ENCODE measurements at regions not wholly inside any gene's neighbourhood (a gene's known extent, or its start where the extent isn't known, plus 50 kb on each side); places are given as distances from the start of the nearest gene placed in this dataset.
"Not testable (repeated sequence)": the region's sequence is repeated elsewhere in the genome, so short reads cannot be mapped to it uniquely, and the experiment has no call there.

DNA sequence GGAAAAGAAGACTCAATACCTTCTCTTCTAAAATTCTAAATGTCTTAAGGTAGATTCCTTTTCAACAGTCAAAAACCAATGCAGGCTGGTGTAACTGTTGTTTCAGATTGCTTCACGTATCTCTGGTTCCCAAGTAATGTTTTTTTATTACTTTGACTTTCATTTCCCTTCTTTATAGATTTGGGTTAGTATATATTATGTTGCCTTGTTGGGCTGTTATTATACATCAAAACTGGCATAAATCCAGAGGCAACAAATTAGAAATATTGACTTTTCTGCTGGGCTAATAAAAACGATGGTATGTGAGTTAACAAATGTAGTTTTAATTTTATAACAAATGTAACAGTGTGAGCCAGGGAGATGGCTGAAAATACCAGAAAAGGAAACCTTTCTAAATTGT, 444.7 kb upstream of the TENM3 start:
- no peak overlapping the region for H2AFZ ChIP-seq (ENCODE audit: low read depth, low read length)
- no peaks in the 10 kb centered on the region for H3K9me3 ChIP-seq (ENCODE audit: low read length)
- H3K27me3 ChIP-seq (ENCODE audit: insufficient read depth, low read length) = no peaks in the 10 kb centered on the region
- H3K36me3 ChIP-seq (ENCODE audit: insufficient read depth, low read length) = no peaks in the 10 kb centered on the region
- H3K4me1 ChIP-seq (ENCODE audit: insufficient read depth, low read length) = peaks cover 4% of the 10 kb centered on the region
- H3K4me3 ChIP-seq (ENCODE audit: low read length) = no peak overlapping the region

DNA sequence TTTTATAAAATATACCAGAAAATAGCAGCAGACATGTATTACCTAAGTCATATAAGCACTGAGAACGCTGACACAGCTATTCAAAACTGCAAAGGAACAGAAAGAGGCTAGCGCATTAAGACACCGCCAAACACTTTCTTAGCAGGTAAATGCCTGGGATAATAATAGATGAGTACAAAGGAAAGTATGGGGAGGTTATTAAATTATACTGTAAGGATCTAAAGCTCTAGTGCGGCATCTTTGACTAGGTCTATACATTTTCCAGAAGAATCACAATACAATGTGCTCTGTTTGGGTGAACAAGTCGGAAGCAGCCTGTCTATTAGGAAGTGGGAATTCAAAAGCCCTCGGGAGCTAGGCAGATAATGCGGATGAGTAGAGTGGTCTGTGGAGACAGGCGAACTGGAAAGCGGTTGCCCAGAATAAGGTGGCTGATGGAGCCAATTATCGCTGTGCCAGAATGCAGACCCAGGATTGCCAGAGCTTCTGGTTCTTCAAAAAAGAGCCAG, 443.6 kb upstream of the TENM3 start:
- Histone ChIP-seq H3K27me3 (ENCODE audit: insufficient read depth, low read length) (no peaks in the 10 kb centered on the region), H2AFZ (ENCODE audit: low read depth, low read length) (no peak overlapping the region), H3K4me3 (ENCODE audit: low read length) (no peak overlapping the region), H3K36me3 (ENCODE audit: insufficient read depth, low read length) (no peaks in the 10 kb centered on the region), H3K4me1 (ENCODE audit: insufficient read depth, low read length) (no peaks in the 10 kb centered on the region), H3K9me3 (ENCODE audit: low read length) (no peaks in the 10 kb centered on the region)

DNA sequence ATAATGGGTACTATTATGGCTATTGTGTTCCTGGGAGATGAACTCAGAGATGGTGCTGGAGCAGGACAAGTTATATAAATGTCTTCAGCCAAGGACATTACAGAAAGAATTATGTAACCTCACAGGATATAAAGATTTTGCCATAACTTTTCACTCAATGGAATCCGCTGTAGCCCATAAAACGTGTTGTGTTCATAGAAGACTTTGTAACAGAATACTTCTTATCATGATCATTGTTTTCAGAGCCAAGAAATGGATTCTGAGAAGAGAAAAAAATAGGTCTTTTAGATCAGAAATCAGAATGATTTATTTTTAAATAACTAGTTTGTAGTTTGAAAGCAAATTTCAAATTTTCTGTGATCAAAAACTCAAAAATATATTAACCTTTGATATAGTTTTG, 441.0 kb upstream of the TENM3 start:
- H2AFZ ChIP-seq (ENCODE audit: low read depth, low read length) = no peak overlapping the region
- H3K9me3 ChIP-seq (ENCODE audit: low read length) = no peaks in the 10 kb centered on the region
- H3K4me3 ChIP-seq (ENCODE audit: low read length) = no peak overlapping the region
- no peaks in the 10 kb centered on the region for H3K36me3 ChIP-seq (ENCODE audit: insufficient read depth, low read length)
- no peaks in the 10 kb centered on the region for H3K4me1 ChIP-seq (ENCODE audit: insufficient read depth, low read length)
- no peaks in the 10 kb centered on the region for H3K27me3 ChIP-seq (ENCODE audit: insufficient read depth, low read length)

DNA sequence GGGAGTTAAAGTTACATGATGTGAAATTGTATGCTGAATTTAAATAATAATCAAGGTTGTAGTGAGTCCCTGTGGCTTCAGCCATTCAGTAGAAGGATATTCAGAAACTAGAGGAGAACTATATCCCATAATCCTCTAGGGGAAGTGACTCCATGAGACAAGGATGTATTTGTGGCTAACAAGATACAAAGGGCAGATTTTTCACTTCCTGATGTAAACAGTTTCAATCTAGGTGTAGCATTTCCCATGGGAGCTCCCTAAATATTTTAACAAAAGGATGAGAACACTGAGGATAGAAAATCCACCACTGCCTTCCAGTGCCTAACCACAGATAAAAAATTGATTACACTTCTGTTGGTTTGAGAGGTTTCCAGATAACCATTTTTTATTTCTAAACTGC, 435.4 kb upstream of the TENM3 start:
- H3K9me3 ChIP-seq (ENCODE audit: low read length) = no peaks in the 10 kb centered on the region

DNA sequence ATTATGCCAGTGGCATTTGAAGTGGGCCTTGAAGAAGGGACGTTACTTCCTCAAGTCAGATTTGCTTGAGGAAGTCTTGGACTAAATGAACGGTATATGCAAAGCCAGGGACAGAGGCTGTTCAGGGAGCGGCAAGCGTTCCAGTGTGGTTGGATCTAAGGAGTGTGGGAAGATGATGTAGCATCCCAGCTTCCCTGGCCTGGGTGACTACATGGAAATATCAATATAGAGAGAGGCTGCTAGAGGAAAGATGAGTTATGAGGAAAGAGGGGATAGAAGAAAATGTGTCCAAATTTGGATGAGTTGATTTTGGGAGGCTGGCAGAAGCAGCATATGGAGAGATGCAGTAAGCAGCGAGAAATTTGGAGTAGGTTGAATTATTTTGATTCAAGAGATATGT, 432.5 kb upstream of the TENM3 start:
- no peak overlapping the region for H3K4me3 ChIP-seq (ENCODE audit: low read length)
- H3K9me3 ChIP-seq (ENCODE audit: low read length) = no peaks in the 10 kb centered on the region
- no peaks in the 10 kb centered on the region for H3K4me1 ChIP-seq (ENCODE audit: insufficient read depth, low read length)
- H3K27me3 ChIP-seq (ENCODE audit: insufficient read depth, low read length) = no peaks in the 10 kb centered on the region
- H2AFZ ChIP-seq (ENCODE audit: low read depth, low read length) = no peak overlapping the region
- no peaks in the 10 kb centered on the region for H3K36me3 ChIP-seq (ENCODE audit: insufficient read depth, low read length)

More for the DNA sequence above, 435.4 kb upstream of the TENM3 start:
- Histone ChIP-seq H3K4me3 (ENCODE audit: low read length) (no peak overlapping the region), H3K4me1 (ENCODE audit: insufficient read depth, low read length) (no peaks in the 10 kb centered on the region), H2AFZ (ENCODE audit: low read depth, low read length) (no peak overlapping the region), H3K27me3 (ENCODE audit: insufficient read depth, low read length) (no peaks in the 10 kb centered on the region), H3K36me3 (ENCODE audit: insufficient read depth, low read length) (no peaks in the 10 kb centered on the region)

DNA sequence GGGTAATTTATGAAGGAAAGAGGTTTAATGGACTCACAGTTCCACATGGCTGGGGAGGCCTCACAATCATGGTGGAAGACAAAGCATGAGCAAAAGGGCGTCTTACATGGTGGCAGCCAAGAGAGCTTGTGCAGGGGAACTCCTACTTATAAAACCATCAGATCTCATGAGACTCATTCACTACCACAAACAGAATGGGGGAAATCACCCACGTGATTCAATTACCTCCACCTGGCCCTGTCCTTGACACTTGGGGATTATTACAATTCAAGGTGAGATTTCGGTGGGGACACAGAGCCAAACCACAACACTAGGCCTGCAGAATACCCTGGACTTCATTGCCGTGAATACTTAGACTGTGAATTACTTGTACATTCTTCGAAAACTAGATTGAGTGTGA, 431.7 kb upstream of the TENM3 start:
- not testable (repeated sequence) for H2AFZ ChIP-seq (ENCODE audit: low read depth, low read length); H3K9me3 ChIP-seq (ENCODE audit: low read length); H3K27me3 ChIP-seq (ENCODE audit: insufficient read depth, low read length); H3K36me3 ChIP-seq (ENCODE audit: insufficient read depth, low read length); H3K4me1 ChIP-seq (ENCODE audit: insufficient read depth, low read length); H3K4me3 ChIP-seq (ENCODE audit: low read length)

DNA sequence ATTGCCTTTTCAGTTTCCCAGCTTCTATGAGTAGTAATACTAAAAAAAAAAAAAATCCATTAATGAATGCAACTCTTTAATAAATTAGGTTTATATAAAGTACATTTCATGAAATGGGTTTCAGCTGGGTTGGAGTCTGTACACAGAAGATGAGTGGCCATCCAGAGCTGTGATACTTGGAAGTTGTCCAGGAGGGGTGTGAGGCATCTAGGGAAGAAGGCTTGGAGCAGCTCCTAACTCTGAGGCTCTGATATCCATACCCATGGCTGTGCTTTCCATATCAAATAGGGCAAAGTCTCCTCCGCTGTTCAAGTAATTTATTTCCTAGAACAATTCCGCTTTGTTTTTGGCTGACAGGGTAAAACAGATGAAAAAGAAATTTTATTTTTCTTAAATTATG, 423.3 kb upstream of the TENM3 start:
- peaks cover 3% of the 10 kb centered on the region for H3K9me3 ChIP-seq (ENCODE audit: low read length)
- H3K27me3 ChIP-seq (ENCODE audit: insufficient read depth, low read length) = no peaks in the 10 kb centered on the region
- H3K36me3 ChIP-seq (ENCODE audit: insufficient read depth, low read length) = no peaks in the 10 kb centered on the region
- H3K4me1 ChIP-seq (ENCODE audit: insufficient read depth, low read length) = peaks cover 23% of the 10 kb centered on the region
- no peak overlapping the region for H3K4me3 ChIP-seq (ENCODE audit: low read length)
- H2AFZ ChIP-seq (ENCODE audit: low read depth, low read length) = no peak overlapping the region

DNA sequence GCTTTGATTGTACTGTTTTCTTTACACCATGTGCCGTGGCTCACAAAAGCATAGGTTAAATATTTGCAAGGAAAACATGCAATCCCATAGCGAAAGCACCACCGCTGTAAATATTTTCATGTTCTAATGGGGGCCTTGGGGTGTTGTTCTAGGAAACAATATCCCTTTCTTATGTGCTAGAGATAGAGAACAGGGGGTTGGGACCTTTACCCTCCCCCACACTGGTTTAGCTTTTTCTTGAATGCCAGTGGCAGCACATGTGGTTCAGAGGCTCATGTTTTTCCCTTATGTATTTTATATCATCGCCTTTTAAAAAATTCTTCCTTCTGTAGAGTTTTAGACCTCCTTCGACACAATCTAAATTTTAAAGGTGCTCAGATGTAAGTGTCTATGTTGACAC, 422.6 kb upstream of the TENM3 start:
- Histone ChIP-seq H3K4me3 (ENCODE audit: low read length) (no peak overlapping the region), H3K36me3 (ENCODE audit: insufficient read depth, low read length) (no peaks in the 10 kb centered on the region), H3K4me1 (ENCODE audit: insufficient read depth, low read length) (peaks cover 23% of the 10 kb centered on the region), H3K27me3 (ENCODE audit: insufficient read depth, low read length) (no peaks in the 10 kb centered on the region), H3K9me3 (ENCODE audit: low read length) (peaks cover 3% of the 10 kb centered on the region), H2AFZ (ENCODE audit: low read depth, low read length) (no peak overlapping the region)

DNA sequence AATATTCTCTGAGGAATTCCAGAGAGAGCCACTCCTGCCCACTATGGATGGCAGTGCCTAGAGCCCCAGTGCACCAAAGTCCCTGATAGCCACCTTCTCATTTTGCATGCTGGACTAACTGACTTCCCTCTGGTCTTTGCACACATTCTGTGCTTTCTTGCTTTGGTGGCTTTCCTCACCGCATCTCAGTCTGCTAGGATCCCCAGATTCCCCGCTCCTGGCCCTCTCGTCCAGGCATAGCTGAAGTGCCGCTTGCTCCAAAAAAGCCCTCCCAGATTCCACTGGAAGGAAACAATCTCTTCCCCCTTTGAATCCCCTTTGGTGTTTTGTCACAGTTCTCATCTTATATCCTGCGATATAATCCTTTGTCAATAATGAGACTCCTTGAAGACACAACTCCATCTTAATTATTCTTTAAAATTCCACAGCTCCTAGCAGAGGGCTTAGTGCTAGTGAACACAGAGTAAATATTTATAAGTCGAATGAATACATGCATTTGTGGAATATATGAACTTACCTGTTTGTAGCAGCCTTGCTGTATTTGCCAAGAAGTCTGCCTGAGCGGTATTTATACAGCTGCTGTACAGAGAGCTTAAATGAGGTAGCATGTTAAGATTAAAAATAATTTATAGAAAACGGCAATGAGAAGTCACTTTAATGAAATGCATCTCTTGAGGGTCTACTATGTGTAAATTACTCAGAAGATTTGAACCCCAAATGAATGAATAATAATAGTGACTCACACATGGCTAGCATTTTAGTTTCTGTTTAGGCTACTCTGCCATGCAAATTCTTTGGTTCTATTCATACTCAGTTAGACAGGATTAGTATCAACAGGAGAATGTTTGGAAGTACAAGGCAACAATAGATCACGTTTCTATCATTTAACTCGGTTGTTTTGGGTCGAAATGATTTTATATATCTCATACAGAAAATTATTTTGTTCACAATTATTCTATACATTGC, 421.9 kb upstream of the TENM3 start:
- Histone ChIP-seq H3K4me3 (ENCODE audit: low read length) (no peak overlapping the region), H3K36me3 (ENCODE audit: insufficient read depth, low read length) (no peaks in the 10 kb centered on the region), H3K27me3 (ENCODE audit: insufficient read depth, low read length) (no peaks in the 10 kb centered on the region), H3K4me1 (ENCODE audit: insufficient read depth, low read length) (peaks cover 23% of the 10 kb centered on the region), H3K9me3 (ENCODE audit: low read length) (peaks cover 3% of the 10 kb centered on the region), H2AFZ (ENCODE audit: low read depth, low read length) (peak overlapping the region; percentile 23)

DNA sequence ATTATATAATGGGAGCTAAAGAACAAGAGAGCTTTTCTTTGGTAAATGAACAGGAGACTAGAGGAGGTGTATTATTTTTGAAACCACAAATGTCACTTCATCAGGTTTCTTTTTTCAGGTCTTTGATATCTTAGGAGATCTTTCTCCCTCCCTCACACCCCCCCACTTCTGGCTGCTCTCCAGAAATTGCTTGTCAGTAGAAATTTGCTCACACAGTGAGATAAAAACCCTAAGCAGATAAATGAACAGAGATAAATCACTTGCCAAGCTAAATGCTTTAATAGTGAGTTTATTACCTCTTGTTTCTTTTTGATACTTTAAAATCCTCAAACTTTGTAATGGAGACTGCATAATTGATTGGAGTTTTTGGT, 421.2 kb upstream of the TENM3 start:
- H3K27me3 ChIP-seq (ENCODE audit: insufficient read depth, low read length) = no peaks in the 10 kb centered on the region
- H3K36me3 ChIP-seq (ENCODE audit: insufficient read depth, low read length) = no peaks in the 10 kb centered on the region
- peaks cover 3% of the 10 kb centered on the region for H3K9me3 ChIP-seq (ENCODE audit: low read length)
- no peak overlapping the region for H2AFZ ChIP-seq (ENCODE audit: low read depth, low read length)
- peaks cover 23% of the 10 kb centered on the region for H3K4me1 ChIP-seq (ENCODE audit: insufficient read depth, low read length)
- H3K4me3 ChIP-seq (ENCODE audit: low read length) = no peak overlapping the region

DNA sequence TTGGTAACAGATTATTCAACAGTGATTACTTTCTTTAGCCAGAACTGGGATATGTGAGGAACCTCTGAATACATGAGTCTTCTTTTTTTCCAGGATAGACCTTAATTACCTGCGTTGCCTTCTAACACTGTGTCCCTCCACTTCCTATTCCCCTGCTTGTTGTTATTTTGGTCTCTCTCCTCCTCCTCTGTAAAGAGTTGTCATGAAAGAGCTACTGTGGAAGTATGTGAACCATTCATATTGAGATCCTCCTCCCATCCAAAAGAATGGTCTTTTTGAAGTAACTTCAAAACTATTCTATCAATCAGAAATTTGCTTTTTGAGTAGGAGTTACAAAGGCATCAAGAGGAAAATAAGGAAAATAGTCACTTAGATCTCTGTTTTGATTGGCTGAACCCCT, 420.0 kb upstream of the TENM3 start:
- Histone ChIP-seq H3K4me3 (ENCODE audit: low read length) (no peak overlapping the region), H3K36me3 (ENCODE audit: insufficient read depth, low read length) (no peaks in the 10 kb centered on the region), H3K4me1 (ENCODE audit: insufficient read depth, low read length) (peaks cover 23% of the 10 kb centered on the region), H3K27me3 (ENCODE audit: insufficient read depth, low read length) (no peaks in the 10 kb centered on the region), H2AFZ (ENCODE audit: low read depth, low read length) (no peak overlapping the region), H3K9me3 (ENCODE audit: low read length) (peaks cover 3% of the 10 kb centered on the region)

DNA sequence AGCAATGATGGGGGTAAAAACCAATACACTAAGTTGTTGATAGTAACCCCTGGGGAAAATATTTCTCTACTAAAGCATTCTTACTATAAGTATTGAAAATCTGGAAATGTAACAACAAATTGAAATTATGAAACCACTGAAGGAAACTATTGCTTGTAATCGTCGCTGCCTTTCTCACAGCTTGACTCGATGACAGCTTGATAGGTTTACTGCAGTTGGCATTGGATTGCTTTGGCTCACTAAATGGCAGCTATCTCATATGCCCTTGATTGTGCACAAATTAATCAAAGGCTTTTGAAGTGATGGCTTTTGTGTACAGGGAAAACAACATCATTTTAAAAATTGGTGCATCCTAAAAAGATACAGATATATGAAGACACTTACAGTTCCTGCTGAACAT, 419.6 kb upstream of the TENM3 start:
- no peaks in the 10 kb centered on the region for H3K36me3 ChIP-seq (ENCODE audit: insufficient read depth, low read length)
- H3K4me3 ChIP-seq (ENCODE audit: low read length) = no peak overlapping the region
- peaks cover 23% of the 10 kb centered on the region for H3K4me1 ChIP-seq (ENCODE audit: insufficient read depth, low read length)
- no peaks in the 10 kb centered on the region for H3K27me3 ChIP-seq (ENCODE audit: insufficient read depth, low read length)
- H2AFZ ChIP-seq (ENCODE audit: low read depth, low read length) = no peak overlapping the region
- H3K9me3 ChIP-seq (ENCODE audit: low read length) = peaks cover 3% of the 10 kb centered on the region

DNA sequence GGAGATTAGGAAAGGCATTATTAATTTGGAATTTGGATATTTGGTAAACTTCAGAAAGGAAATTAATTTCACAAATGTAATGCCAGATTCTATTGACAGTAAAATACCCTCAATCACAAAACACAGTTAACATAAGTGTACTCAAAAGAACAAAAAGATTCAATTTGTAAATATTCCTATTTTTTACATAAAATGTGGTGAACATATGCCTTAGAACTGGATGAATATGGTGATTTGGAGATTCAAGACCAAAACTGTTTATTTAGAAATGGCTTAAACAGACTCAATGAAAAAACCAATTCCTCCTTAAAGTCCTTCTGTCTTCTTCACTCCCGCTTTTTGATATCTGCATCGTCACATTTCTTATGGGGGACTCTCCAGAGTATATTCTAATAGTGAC, 417.6 kb upstream of the TENM3 start:
- Histone ChIP-seq H3K4me3 (ENCODE audit: low read length) (no peak overlapping the region), H3K4me1 (ENCODE audit: insufficient read depth, low read length) (peaks cover 20% of the 10 kb centered on the region), H3K36me3 (ENCODE audit: insufficient read depth, low read length) (no peaks in the 10 kb centered on the region)

DNA sequence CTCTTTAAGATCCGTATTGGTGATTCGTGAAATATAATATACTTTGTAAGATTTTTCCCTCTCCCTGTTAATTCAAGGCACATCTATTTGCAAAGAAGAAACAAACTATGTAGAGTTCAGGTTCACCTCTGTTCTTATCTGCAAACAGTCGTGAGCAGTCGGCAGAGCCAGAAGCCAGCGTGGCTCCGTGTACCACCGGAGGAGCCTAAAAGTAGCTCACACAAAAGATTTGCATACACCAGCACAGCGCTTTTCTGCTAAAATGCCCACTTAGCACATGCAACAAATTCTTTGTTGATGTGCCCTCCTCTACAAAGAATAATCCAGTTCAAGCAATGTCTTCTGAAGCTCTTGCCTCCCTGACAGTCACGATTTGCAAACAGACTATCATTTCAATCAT, 416.0 kb upstream of the TENM3 start:
- Histone ChIP-seq H3K36me3 (ENCODE audit: insufficient read depth, low read length) (no peaks in the 10 kb centered on the region), H2AFZ (ENCODE audit: low read depth, low read length) (no peak overlapping the region), H3K4me3 (ENCODE audit: low read length) (no peak overlapping the region), H3K9me3 (ENCODE audit: low read length) (no peaks in the 10 kb centered on the region), H3K27me3 (ENCODE audit: insufficient read depth, low read length) (no peaks in the 10 kb centered on the region), H3K4me1 (ENCODE audit: insufficient read depth, low read length) (peaks cover 4% of the 10 kb centered on the region)

More for the DNA sequence above, 417.6 kb upstream of the TENM3 start:
- Histone ChIP-seq H3K9me3 (ENCODE audit: low read length) (no peaks in the 10 kb centered on the region), H2AFZ (ENCODE audit: low read depth, low read length) (no peak overlapping the region), H3K27me3 (ENCODE audit: insufficient read depth, low read length) (no peaks in the 10 kb centered on the region)

Measured in neuron (in vitro differentiated cells).